ENCODE measurements at regions not wholly inside any gene's neighbourhood (a gene's known extent, or its start where the extent isn't known, plus 50 kb on each side); places are given as distances from the start of the nearest gene placed in this dataset.

DNA sequence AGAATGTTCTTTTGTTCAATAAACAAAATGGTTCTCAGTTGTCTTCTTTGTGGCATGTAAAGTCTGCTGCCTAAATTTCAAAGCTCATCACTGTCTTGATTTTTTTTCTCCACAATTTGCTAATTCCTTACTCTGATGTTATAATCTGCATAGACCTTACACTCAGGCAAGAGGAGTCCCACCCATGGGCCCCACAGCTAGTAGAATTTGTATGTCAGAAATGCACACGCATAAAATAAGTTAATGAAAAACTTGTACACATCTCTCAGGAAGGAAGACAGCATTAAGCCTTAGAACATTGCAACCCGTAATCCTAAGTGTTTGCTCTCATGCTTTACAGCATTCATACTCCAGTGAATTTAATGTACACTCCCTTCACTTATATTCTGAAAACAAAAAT lies 280.8 kb downstream of the ATXN7L3B start:
- no peak for DNase-seq

DNA sequence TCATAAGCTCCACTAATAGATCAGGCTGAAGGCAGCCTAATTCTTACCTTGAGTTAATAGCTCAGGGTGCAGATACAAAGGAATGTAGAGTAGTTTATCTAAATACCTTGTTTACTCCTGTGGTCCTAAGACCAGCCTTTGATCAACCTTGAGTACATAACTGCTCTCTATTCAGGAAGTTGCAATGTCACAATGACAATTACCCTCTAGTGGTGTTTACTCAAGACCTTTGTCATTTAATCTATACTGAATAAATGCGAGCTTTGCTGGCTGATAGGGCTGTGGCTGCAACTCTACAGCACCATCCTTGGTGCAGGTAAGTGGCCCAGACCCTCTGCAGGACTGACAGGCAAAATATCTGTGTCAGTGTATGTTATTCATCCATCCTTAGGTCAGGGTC lies 282.7 kb downstream of the ATXN7L3B start:
- DNase-seq = no peak

DNA sequence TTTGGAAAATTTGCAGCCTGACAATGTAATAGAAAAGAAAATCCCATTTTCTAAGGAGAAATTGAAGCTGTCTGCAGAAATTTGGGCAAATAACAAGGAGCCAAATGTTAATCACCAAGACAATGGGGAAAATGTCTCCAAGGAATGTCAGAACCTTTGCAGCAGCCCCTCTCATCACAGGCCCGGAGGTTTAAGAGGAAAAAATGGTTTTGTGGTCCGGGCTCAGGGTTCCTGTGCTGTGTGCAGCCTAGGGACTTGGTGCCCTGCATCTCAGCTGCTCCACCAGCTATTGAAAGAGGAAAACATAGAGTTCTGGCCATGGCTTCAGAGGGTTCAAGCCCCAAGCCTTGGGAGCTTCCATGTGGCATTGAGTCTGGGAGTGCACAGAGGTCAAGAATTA lies 298.9 kb downstream of the ATXN7L3B start:
- no peak for DNase-seq

DNA sequence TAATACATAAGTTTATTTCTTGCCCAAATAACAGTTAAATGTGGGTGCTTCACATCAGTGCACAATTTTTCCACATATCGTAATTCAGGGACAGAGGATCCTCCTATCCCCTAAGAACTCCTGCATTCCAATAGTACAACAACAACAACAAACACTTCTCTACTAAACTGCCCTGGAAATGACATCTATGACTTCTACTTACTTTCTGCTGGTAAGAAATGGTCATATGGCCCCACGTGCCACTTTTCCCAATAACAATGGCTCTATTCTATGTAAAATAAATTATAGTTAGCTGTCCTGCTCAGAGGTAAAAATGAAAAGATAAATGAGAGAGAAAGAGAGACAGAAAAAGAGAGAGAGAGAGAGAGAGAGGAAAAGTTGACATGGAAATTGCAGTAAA lies 308.5 kb downstream of the ATXN7L3B start:
- DNase-seq = no peak

DNA sequence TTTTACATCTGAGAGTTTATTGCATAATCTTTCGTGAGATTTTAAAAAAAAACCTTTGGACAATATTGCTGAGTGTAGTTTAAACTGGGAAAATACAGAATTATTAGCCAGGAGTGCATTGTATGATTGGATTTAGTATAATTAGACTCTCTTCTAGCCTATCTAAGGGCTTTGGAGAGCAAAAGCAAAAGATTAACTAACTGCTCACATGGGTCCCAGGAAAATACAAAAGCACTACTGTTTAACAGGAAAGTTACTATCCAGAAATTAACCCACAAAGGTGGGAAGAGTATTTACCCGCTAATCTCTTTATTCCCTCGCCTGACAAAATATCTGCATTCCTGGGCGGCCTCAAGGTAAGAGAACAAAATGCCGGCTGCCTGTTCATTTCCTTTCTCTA lies 309.5 kb downstream of the ATXN7L3B start:
- DNase-seq = no peak

DNA sequence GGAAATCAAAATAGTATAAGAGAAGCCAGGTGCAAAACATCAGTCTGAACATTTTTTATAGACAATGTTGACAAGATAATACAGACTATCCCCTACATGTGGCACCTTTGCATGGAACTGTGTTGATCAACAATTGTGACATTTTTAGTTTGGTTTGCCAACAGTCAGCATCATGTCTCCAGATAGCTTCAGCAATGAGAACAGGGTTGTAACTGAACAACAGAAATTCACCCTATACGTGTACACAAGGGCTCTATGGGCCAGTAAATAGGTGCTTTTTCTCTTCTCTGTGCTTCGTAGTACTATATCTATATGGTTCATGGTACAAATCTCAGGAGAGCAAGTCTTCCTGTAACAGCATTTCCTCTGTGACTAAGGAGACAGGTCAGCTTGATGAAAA lies 310.4 kb downstream of the ATXN7L3B start:
- no peak for DNase-seq

DNA sequence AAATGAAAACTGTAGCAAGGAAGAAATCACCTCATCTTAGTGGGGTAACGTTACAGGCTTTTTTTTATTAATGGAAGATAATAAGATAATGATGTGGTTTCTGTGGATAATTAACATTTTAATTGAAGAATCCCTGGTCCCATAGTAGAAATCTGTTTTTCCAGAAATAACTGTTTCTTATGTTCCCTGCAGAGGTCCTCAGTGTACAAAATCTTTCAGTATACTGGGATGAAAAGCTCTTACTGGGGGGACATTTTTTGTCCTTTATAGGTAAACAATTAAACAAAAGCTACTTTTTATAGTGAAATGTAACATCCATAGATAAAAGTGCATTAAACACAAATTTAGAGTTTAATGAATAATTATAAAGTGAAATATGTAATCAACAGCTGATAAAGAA lies 312.2 kb downstream of the ATXN7L3B start:
- no peak for DNase-seq

DNA sequence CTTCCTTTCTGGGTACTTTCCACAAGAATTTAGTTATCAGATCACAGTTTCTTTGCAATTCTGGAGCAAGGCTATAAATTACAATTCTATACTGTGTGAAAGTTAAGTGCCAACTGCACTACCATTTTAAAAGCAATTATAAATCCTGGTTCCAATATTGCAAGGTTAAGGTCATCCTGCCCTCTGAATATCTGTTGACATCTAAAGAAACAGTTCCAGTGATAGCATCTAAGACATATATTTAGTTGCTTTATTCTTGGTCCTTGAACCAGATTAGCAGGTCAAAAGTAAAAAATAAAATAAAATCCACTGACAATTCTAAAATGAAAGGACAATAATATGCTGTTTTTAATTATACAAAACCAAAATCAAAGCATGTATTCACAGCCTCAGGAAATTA lies 334.2 kb downstream of the ATXN7L3B start:
- DNase-seq = no peak

DNA sequence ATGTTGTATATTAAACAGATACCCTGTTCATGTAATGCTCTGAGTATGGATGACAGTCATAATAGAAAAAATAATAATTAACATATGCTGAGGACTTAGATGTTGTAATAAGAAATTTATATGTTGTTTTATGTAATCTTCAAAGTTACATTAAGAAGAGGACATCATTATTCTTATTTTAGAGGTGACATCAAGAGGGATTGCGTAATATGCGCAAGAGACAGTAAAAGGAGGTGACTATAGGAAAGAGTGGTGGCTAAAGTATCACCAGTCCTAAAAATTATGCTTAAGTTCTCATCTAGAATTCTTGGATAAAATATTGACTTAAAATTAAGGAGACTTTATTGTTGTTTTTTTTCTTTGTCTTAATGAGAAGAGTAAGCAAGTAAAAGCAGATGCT lies 323.9 kb downstream of the KCNC2 start:
- DNase-seq = no peak

DNA sequence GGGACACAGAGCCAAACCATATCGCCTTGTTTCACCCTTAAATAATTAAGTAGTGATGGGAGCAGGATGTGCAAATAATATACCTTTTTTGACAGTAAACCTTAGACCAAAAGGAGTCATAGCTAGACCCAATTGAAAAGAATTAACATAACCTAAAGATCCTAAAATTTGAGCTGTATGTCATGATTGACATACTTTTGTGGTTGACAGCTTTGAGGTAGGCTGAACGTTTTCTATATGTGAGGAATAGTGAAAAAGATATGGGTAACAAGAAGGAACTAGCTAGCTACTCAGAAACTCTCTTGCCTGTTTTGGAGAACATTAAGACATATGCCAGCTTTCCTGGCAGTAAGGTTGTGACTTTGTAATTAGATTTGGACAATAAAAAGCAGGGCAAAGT lies 320.6 kb downstream of the KCNC2 start:
- DNase-seq = no peak

DNA sequence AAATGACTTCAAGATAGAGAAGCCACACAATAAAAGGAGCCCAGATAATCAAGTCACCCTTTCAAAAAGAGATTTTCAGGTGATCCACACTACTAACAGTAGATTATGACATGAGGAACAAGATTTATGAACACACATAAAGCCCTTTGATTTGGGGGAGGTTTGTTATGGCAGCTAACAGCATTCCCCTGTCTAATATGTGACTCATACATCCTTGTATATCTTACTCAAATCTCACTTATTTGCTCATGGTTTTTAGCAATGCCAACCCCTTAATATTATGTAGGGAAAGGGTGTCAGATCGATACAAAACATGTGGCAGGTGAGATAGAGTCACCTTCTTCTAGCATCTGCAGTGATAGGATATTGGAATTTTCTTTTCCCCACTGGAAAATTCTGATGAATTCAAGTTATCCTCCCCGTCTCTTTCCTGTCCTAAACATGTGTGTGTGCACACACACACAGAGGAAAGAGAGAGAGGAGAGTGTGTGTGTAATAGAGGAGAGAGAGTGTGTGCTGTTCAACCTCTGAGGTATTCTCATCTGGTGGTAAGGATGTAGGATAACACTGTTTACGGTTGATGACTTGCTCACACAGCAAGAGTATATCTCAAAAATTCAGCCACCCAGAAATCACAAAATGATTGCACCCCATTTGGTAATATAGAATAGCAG lies 319.9 kb downstream of the KCNC2 start:
- no peak for DNase-seq

DNA sequence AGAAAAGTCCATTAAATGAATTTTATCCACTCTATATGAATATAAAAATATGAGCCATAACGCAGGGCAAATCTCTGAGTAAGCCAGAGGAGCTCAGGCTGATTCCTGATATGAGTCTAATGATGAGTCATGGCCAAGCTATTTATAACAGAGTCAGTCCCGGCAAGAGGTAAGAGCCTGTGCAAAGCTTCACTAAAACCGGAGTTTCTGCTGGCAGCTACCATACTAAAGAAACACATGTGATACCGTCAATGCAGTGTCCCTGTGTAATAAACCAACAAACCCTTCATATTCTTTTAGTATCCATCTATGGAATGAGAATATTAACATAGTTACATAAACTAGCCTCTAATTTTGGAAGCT lies 319.4 kb downstream of the KCNC2 start:
- no peak for DNase-seq

DNA sequence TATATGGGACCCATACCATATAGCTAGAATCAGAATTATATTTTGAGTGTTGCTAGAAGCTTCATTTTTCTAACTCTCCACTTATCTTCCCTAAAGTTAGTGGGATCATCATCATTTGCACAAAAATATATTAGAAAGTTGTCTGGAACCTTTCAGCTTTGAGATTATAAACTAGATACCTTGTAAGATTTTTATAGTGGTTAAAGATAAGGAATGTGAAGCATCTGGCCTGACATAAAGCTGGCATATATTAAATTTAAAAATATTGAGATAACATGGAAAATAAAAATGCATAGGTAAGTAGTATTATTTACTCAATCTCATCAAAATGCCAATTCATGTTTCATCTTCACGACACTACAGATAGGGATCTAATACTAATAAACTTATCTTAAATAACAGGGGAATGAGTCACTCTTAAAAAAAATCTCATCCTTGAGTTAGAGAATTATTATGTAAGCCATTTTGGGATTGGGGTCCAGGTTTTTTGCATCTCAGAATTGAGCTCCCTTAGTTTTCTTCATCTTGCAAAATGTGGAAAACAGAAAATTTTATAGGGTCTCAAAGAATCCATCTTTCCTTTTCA lies 318.5 kb downstream of the KCNC2 start:
- DNase-seq = no peak

DNA sequence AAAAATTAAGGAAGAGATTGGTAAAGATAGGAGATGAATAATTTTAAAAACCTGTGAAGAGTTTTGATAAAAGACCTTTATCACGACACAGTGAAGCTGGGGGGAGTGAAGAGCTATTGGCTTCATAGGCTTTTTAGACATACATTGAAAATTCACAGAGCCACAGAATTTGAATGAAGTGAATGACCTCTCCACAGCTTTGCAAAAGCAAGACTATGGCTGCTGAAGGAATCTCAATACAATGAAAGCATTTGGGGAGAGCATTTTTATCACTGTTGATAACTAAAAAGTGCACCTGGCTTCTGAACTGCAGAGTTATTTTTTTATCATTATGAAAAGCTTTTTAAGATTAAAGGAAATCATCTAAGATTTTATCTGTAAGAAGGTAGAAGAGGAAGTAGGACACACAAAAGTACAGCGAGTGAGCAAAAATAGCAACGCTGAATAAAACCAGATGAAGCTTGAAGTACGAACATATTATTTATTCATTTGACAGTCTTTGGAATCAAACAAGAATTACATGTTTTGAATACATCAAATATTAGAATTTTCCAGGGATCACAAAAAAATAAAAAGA lies 317.5 kb downstream of the KCNC2 start:
- DNase-seq = no peak

DNA sequence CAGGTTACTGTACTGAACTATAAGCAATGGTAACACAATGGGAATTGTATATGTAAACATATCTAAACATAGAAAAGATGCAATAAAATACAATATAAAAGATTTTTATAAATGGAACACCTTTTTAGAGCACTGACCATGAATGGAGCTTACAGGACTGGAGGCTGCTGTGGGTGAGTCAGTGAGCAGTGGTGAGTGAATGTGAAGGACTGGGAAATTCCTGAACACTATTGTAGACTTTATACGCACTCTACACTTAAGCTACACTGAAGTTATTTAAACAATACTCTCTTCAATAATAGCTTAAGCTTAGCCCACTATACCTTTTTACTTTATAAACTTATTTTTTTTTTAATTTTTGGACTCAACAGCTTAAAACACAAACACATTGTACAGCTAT lies 313.5 kb downstream of the KCNC2 start:
- no peak for DNase-seq

DNA sequence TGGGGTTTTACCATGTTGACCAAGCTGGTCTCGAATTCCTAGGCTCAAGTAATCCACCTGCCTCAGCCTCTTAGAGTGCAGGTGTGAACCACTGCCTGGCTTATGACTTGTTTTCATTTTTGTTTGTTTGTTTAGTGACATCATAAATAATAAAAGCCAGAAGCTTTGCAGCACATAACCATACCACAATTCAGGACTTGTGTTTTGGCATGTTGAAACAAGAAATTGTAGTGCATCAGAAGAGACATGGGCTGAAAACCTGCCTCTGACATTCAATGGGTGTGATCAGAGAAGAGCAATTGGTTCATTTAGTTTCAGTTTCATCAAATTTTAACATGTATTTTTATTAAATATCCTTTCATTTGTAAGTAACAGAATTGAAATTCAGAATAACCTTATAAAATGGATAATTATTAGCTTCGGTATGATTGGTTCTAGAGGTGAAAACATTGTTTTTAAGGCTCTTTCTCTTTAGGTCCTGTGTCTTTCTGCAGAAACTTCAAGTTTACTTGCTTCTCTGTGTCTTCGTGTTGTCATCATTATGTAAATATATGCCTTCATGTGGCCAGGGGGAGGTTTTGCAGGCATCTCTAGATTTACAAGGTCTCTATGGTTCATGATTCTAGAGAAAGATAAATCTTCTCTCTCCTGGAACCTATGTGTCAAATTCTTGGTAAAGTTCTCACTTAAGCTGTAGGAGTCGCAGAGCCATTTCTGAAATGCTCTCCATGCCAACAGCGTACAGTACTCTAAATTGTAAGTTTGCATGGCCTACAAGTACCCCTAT lies 312.0 kb downstream of the KCNC2 start:
- no peak for DNase-seq

DNA sequence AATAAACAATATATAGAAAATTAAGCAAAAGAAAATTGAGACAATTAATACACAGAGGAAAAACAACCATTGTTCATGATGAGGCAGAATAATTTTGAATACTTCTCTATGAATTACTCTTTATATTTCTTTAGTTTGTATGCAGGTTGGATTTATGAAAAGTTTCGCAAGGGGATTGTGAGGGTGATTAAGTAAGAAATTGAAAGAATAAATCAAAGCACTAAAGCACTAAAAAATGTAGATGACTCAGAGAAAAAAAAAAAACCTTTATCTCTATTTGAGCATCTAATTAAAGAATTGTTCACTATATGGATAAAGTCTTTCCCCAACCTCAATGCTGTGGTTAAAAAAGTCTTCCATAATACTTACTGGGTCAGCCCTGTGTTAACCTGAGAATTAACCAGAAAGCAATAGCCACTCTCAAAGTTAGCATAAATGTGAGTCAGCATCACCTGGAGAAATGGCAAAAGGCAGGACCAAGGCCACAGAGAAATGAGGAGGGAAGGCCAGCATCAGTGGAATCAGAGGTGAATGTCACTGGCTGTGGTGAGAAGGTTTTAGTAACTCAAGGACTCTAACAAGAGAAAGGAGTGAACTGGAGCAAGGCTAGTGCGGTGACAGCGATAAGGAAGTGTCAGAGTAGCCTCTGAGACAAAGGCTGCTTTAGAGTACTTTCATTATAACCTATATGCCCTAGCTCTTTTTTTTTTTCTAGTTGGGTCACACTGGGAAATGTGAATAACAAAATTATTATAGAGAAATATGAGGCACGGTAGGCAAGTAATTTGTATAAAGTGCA lies 310.4 kb downstream of the KCNC2 start:
- DNase-seq = no peak

DNA sequence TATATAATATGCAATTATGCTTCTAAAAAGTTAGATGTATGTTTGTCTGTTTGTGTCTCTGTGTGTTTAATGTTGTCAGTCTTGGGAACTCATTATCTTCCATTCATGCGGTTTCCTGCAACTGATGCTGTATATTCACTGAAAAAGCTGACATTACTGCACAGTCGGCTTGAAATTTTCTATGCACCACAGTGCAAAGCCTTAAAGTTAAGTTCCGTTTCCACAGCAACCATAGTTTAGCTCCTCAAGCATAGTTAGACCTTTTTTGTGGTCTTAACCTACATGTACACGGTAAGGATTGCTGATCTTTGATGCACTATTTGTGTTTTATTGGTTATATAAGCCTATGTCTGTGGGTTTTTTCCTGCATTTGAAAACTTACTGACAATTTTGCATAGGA lies 309.4 kb downstream of the KCNC2 start:
- DNase-seq = no peak

DNA sequence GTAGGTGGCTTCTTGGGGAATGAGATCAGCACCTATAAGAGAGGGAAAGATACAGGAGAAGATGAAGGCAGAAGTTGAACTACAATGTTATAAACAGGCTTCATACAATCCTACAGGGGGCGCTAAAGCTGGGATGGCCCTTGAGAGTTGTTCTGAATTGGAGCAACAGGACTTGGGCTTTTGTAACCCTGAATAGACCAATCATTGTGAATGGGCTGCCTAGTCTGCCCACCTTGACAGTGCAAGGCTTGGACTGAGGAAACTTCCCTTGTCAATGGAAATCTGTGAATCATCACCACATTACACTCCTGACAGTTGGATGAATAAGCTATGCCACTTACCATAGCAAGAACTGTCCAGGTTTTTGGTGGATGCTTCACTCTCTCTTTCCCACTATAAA lies 306.1 kb downstream of the KCNC2 start:
- peak; percentile 6 for DNase-seq

DNA sequence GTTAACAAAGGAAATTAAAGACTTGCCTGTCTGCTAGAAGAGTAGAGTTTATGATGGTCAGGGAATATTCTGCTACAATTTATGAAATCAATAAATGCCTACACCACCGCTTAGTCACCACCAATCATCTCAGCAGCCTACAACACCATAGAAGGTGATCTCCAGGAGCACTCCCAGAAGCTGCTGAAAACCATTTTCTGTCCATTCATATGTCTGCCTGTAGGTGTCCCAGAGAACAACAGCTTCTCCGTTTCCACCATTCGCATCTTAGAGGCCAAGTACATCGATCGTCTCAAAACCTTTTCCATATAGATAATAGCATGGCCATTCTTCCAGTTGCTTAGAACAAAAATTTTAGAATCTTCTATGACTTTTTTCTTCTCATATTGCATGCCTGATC lies 303.4 kb downstream of the KCNC2 start:
- no peak for DNase-seq

DNA sequence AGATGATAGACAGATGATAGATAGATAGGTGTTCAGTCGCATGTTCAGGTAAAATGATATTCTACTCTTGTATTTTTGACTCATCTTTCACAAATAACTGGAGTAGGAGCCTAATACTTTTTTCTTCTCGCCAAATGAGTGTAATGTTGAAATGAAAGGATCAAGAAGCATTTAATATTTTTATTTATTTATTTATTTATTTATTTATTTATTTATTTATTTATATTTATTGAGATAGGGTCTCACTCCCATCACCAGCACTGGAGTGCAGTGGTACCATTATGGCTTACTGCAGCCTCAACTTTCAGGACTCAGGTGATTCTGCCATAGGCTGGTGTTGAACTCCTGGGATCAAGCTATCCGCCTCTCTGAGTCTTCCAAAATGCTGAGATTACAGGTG lies 298.8 kb downstream of the KCNC2 start:
- DNase-seq = no peak

DNA sequence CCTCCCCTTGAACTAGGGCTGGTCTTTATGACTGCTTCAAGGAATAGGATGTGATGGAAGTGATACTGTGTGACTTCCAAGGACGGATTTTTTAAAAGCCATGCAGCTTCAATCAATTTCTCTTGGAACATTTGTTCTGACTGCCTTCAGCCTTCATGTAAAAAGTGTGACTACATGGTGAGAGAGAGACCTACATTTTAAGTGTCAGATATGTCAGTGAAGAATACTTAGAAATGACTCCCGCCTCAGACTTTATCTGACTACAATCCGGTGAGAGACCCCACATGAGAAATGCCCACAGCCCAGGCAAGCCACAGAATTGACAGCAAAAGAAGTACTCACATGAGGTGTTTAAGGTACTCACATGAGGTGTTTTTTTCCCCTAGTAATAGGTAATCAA lies 295.3 kb downstream of the KCNC2 start:
- no peak for DNase-seq

DNA sequence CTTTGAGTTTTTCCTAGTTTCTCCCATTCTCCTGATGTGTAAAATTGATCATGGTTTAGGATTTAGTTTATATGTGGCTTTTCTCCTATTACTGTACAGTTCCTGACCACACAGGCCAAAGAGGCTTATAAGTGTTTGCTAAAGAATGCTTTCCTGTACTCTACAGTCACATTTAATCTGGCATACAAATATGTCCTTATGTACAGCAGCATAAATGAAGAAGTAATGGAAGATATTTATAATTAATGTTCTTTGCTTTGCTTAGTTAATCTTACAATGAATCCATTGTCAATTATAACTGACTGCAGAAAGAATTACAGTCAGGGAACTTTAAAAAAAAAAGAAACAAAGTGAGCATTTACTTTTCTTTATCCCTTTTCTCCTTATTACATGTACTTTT lies 293.9 kb downstream of the KCNC2 start:
- DNase-seq = no peak
